GM19023 (cell line): ENCODE measurements at regions not wholly inside any gene's neighbourhood (a gene's known extent, or its start where the extent isn't known, plus 50 kb on each side); places are given as distances from the start of the nearest gene placed in this dataset.

ENCODE experiments used
- ATAC-seq: cut with Tn5 transposase; IDR thresholded peaks from one replicate; pipeline ENCODE4 v1.9.1; 2021; ENCODE audit warnings: mild to moderate bottlenecking, moderate library complexity; ENCODE audit not compliant: unreplicated experiment

DNA sequence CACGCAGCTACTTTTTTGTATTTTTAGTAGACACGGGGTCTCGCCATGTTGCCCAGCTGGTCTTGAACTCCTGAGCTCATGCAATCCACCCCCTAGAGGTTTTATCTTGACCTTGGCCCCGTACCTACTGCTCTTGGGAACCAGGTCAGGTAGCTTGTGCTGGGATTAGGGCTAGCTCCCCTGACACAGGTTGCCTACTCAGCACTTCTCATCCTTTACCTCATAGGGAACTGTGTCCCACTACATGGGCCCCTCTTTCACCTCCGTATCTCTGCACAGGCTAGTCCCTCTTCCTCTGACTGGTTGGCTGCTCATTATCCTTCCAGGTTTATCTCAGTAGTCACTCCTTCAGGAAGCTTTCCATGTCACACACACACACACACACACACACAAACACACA is 58.0 kb upstream of the ITPRID1 start:
- no peak for ATAC-seq

GRCh38 chr7:31456646-31457368 is 57.1 kb upstream of the ITPRID1 start:
- no peak for ATAC-seq

GRCh38 chr7:31457551-31457950 is 56.3 kb upstream of the ITPRID1 start:
- ATAC-seq, result no peak

- no peak for ATAC-seq
Observed at GRCh38 chr7:31458203-31458602, 55.7 kb upstream of the ITPRID1 start.

GRCh38 chr7:31462636-31463035 is 51.3 kb upstream of the ITPRID1 start:
- no peak for ATAC-seq
